Central memory CD8-positive, alpha-beta T cell (primary cell): ENCODE measurements at regions not wholly inside any gene's neighbourhood (a gene's known extent, or its start where the extent isn't known, plus 50 kb on each side); places are given as distances from the start of the nearest gene placed in this dataset.

ENCODE experiments used
- ATAC-seq: fragments of 150-1000 bp; cut with Tn5 transposase; replicated peaks from 2 replicates; pipeline ENCODE4 v1.10.0; 2022; ENCODE audit warnings: mild to moderate bottlenecking, moderate FRiP score, moderate number of reproducible peaks; ENCODE audit not compliant: poor library complexity, severe bottlenecking; ENCODE audit errors: extremely low read depth
- DNase-seq, 2 donors: peaks; one replicate each; pipeline ENCODE4 v3.0.0; 2021; ENCODE audit warnings: low spot score in 2 of 2
- H3K27ac Mint-ChIP-seq: one replicate; pipeline ENCODE4 v1.8.0; 2022; ENCODE audit warnings: low read depth, mild to moderate bottlenecking, moderate library complexity, mixed read lengths
- H3K27me3 Mint-ChIP-seq: one replicate; pipeline ENCODE4 v1.8.0; 2022; ENCODE audit warnings: mixed read lengths
- H3K36me3 Mint-ChIP-seq: one replicate; pipeline ENCODE4 v1.8.0; 2022; ENCODE audit warnings: mild to moderate bottlenecking, moderate library complexity, mixed read lengths; ENCODE audit not compliant: insufficient read depth
- H3K4me1 Mint-ChIP-seq: one replicate; pipeline ENCODE4 v1.8.0; 2022; ENCODE audit warnings: mixed read lengths
- H3K4me3 Mint-ChIP-seq: one replicate; pipeline ENCODE4 v1.8.0; 2022; ENCODE audit warnings: mild to moderate bottlenecking, moderate library complexity, mixed read lengths
- H3K9me3 Mint-ChIP-seq: one replicate; pipeline ENCODE4 v1.8.0; 2022; ENCODE audit warnings: mixed read lengths

- ATAC-seq (no peak), DNase-seq (no peak)
- Mint-ChIP-seq H3K36me3 (no peaks in the 10 kb centered on the region), H3K4me3 (no peak overlapping the region), H3K4me1 (no peaks in the 10 kb centered on the region), H3K27ac (no peak overlapping the region), H3K27me3 (no peaks in the 10 kb centered on the region), H3K9me3 (peaks cover 12% of the 10 kb centered on the region)
Measured at GRCh38 chr7:136693166-136694119, 175.0 kb upstream of the CHRM2 start.

GRCh38 chr7:136692221-136692620 lies 176.2 kb upstream of the CHRM2 start:
- no peak for DNase-seq
- ATAC-seq, result no peak
- Mint-ChIP-seq H3K27ac (no peak overlapping the region), H3K36me3 (no peaks in the 10 kb centered on the region), H3K9me3 (peaks cover 12% of the 10 kb centered on the region), H3K4me3 (no peak overlapping the region), H3K27me3 (no peaks in the 10 kb centered on the region), H3K4me1 (no peaks in the 10 kb centered on the region)

- H3K27me3 Mint-ChIP-seq, result no peaks in the 10 kb centered on the region
- H3K9me3 Mint-ChIP-seq, result peaks cover 7% of the 10 kb centered on the region
- no peaks in the 10 kb centered on the region for H3K4me1 Mint-ChIP-seq
- H3K27ac Mint-ChIP-seq, result no peak overlapping the region
- DNase-seq (no peak), ATAC-seq (no peak)
- no peak overlapping the region for H3K4me3 Mint-ChIP-seq
- H3K36me3 Mint-ChIP-seq, result no peaks in the 10 kb centered on the region
Measured at GRCh38 chr7:136688601-136689000, 179.9 kb upstream of the CHRM2 start.

GRCh38 chr7:136687693-136688322 lies 180.6 kb upstream of the CHRM2 start:
- Mint-ChIP-seq H3K27me3 (no peaks in the 10 kb centered on the region), H3K27ac (no peak overlapping the region), H3K4me1 (no peaks in the 10 kb centered on the region), H3K9me3 (peaks cover 7% of the 10 kb centered on the region), H3K4me3 (no peak overlapping the region), H3K36me3 (no peaks in the 10 kb centered on the region)
- DNase-seq (no peak), ATAC-seq (no peak)

GRCh38 chr7:136685501-136686173 lies 182.8 kb upstream of the CHRM2 start:
- no peaks in the 10 kb centered on the region for H3K36me3 Mint-ChIP-seq
- H3K4me1 Mint-ChIP-seq, result no peaks in the 10 kb centered on the region
- H3K27ac Mint-ChIP-seq, result no peak overlapping the region
- no peaks in the 10 kb centered on the region for H3K27me3 Mint-ChIP-seq
- no peak for DNase-seq
- H3K9me3 Mint-ChIP-seq, result peaks cover 7% of the 10 kb centered on the region
- no peak for ATAC-seq
- no peak overlapping the region for H3K4me3 Mint-ChIP-seq

- DNase-seq (no peak), ATAC-seq (no peak)
- H3K36me3 Mint-ChIP-seq, result no peaks in the 10 kb centered on the region
Measured at GRCh38 chr7:136677471-136678365, 190.7 kb upstream of the CHRM2 start.

GRCh38 chr7:136667584-136667983 lies 200.9 kb upstream of the CHRM2 start:
- Mint-ChIP-seq H3K9me3 (peaks cover 19% of the 10 kb centered on the region), H3K27me3 (no peaks in the 10 kb centered on the region), H3K4me3 (no peak overlapping the region), H3K27ac (no peak overlapping the region), H3K4me1 (no peaks in the 10 kb centered on the region), H3K36me3 (no peaks in the 10 kb centered on the region)
- ATAC-seq, result no peak
- DNase-seq, result no peak

More at GRCh38 chr7:136677471-136678365, 190.7 kb upstream of the CHRM2 start:
- Mint-ChIP-seq H3K4me1 (no peaks in the 10 kb centered on the region), H3K4me3 (no peak overlapping the region), H3K27me3 (no peaks in the 10 kb centered on the region), H3K27ac (no peak overlapping the region), H3K9me3 (peaks cover 17% of the 10 kb centered on the region)

- Mint-ChIP-seq H3K27ac (no peak overlapping the region), H3K9me3 (peaks cover 8% of the 10 kb centered on the region), H3K36me3 (no peaks in the 10 kb centered on the region), H3K4me1 (no peaks in the 10 kb centered on the region), H3K27me3 (no peaks in the 10 kb centered on the region), H3K4me3 (no peak overlapping the region)
- DNase-seq (no peak), ATAC-seq (no peak)
Measured at GRCh38 chr7:136665878-136666509, 202.5 kb upstream of the CHRM2 start.

GRCh38 chr7:136664537-136664936 lies 203.9 kb upstream of the CHRM2 start:
- DNase-seq (no peak), ATAC-seq (no peak)
- no peaks in the 10 kb centered on the region for H3K36me3 Mint-ChIP-seq
- H3K27ac Mint-ChIP-seq, result no peak overlapping the region
- no peak overlapping the region for H3K4me3 Mint-ChIP-seq
- H3K4me1 Mint-ChIP-seq, result no peaks in the 10 kb centered on the region
- H3K27me3 Mint-ChIP-seq, result no peaks in the 10 kb centered on the region
- peaks cover 10% of the 10 kb centered on the region for H3K9me3 Mint-ChIP-seq

GRCh38 chr7:136657482-136657921 lies 210.9 kb upstream of the CHRM2 start:
- Mint-ChIP-seq H3K9me3 (peaks cover 38% of the 10 kb centered on the region), H3K27ac (no peak overlapping the region)
- no peak for DNase-seq

GRCh38 chr7:136656516-136656915 lies 211.9 kb upstream of the CHRM2 start:
- no peaks in the 10 kb centered on the region for H3K36me3 Mint-ChIP-seq
- H3K9me3 Mint-ChIP-seq, result peaks cover 43% of the 10 kb centered on the region
- H3K4me3 Mint-ChIP-seq, result no peak overlapping the region
- H3K27me3 Mint-ChIP-seq, result no peaks in the 10 kb centered on the region
- no peak overlapping the region for H3K27ac Mint-ChIP-seq
- DNase-seq (no peak), ATAC-seq (no peak)
- H3K4me1 Mint-ChIP-seq, result no peaks in the 10 kb centered on the region

More at GRCh38 chr7:136657482-136657921, 210.9 kb upstream of the CHRM2 start:
- ATAC-seq, result no peak
- Mint-ChIP-seq H3K4me1 (no peaks in the 10 kb centered on the region), H3K27me3 (no peaks in the 10 kb centered on the region), H3K36me3 (no peaks in the 10 kb centered on the region), H3K4me3 (no peak overlapping the region)
